WTC11 (cell line): ENCODE measurements at regions not wholly inside any gene's neighbourhood (a gene's known extent, or its start where the extent isn't known, plus 50 kb on each side); places are given as distances from the start of the nearest gene placed in this dataset.

ENCODE experiments used
- ATAC-seq: fragments of 200-7000 bp; cut with Tn5 transposase; 2 replicates; pipeline ENCODE4 v1.10.0; 2021; ENCODE audit warnings: mild to moderate bottlenecking, moderate library complexity
- CTCF ChIA-PET: fragments of 300-600 bp; sonication (Branson Sonifier 250); formaldehyde crosslinking; loops from one replicate; lab custom pipeline; 2021; ENCODE audit warnings: antibody characterized with exemption; lab: Charles Lee
- POLR2A ChIA-PET: fragments of 350-600 bp; sonication (Branson Sonifier 250); formaldehyde crosslinking; loops from one replicate; lab custom pipeline; 2021; ENCODE audit warnings: antibody characterized with exemption; lab: Charles Lee
- DNase-seq: peaks from one replicate; pipeline ENCODE4 v3.0.0; 2021; ENCODE audit warnings: low spot score
- H3K27ac Mint-ChIP-seq: 2 replicates; pipeline ENCODE4 v1.8.0; 2021; ENCODE audit warnings: mixed read lengths
- H3K27me3 Mint-ChIP-seq: 2 replicates; pipeline ENCODE4 v1.8.0; 2021; ENCODE audit warnings: low read depth, mild to moderate bottlenecking, moderate library complexity, mixed read lengths
- H3K36me3 Mint-ChIP-seq: 2 replicates; pipeline ENCODE4 v1.8.0; 2021; ENCODE audit warnings: mixed read lengths
- H3K4me1 Mint-ChIP-seq: 2 replicates; pipeline ENCODE4 v1.8.0; 2022; ENCODE audit warnings: mixed read lengths
- H3K4me3 Mint-ChIP-seq: 2 replicates; pipeline ENCODE4 v1.8.0; 2021; ENCODE audit warnings: mild to moderate bottlenecking, moderate library complexity, mixed read lengths
- H3K9me3 Mint-ChIP-seq: 2 replicates; pipeline ENCODE4 v1.8.0; 2021; ENCODE audit warnings: mixed read lengths
- CBFB ChIP-seq: sonication (generic); formaldehyde crosslinking; IDR thresholded peaks from 2 replicates; pipeline ENCODE4 v1.8.1; 2022; ENCODE audit warnings: mild to moderate bottlenecking, low read depth, missing genetic modification reagents
- IRF2 ChIP-seq: sonication (generic); formaldehyde crosslinking; IDR thresholded peaks from 2 replicates; pipeline ENCODE4 v1.8.0; 2022; ENCODE audit warnings: low read depth, missing genetic modification reagents, borderline replicate concordance
- MYBL2 ChIP-seq: sonication (generic); formaldehyde crosslinking; IDR thresholded peaks from 2 replicates; pipeline ENCODE4 v1.8.1; 2023; ENCODE audit warnings: mild to moderate bottlenecking, moderate library complexity, missing genetic modification reagents
- NFYB ChIP-seq: sonication (generic); formaldehyde crosslinking; conservative IDR thresholded peaks from 2 replicates; pipeline ENCODE4 v1.8.0; 2022; ENCODE audit warnings: low read depth, missing genetic modification reagents
- PRRX2 ChIP-seq: fragments of 250-450 bp; sonication (Bioruptor Pico); IDR thresholded peaks from 2 replicates; pipeline ENCODE4 v1.8.0; 2021; ENCODE audit warnings: mild to moderate bottlenecking
- RORB ChIP-seq: fragments of 250-450 bp; sonication (Bioruptor Pico); IDR thresholded peaks from 2 replicates; pipeline ENCODE4 v1.9.0; 2021; ENCODE audit warnings: mild to moderate bottlenecking
- TCF7 ChIP-seq: sonication (generic); formaldehyde crosslinking; IDR thresholded peaks from 2 replicates; pipeline ENCODE4 v1.8.0; 2022; ENCODE audit warnings: mild to moderate bottlenecking, low read depth, missing genetic modification reagents, moderate library complexity
- TEAD4 ChIP-seq: sonication (generic); formaldehyde crosslinking; IDR thresholded peaks from 2 replicates; pipeline ENCODE4 v1.8.0; 2022; ENCODE audit warnings: mild to moderate bottlenecking, missing genetic modification reagents
- TP53 ChIP-seq: sonication (generic); formaldehyde crosslinking; IDR thresholded peaks from 2 replicates; pipeline ENCODE4 v1.8.1; 2023; ENCODE audit warnings: mild to moderate bottlenecking, missing genetic modification reagents
- ZNF121 ChIP-seq: sonication (generic); formaldehyde crosslinking; IDR thresholded peaks from 2 replicates; pipeline ENCODE4 v1.8.0; 2023; ENCODE audit warnings: missing genetic modification reagents
- ZNF219 ChIP-seq: sonication (generic); formaldehyde crosslinking; IDR thresholded peaks from 2 replicates; pipeline ENCODE4 v1.8.0; 2023; ENCODE audit warnings: missing genetic modification reagents, mild to moderate bottlenecking, borderline replicate concordance
- ZNF232 ChIP-seq: sonication (generic); formaldehyde crosslinking; IDR thresholded peaks from 2 replicates; pipeline ENCODE4 v1.8.0; 2022; ENCODE audit warnings: mild to moderate bottlenecking, missing genetic modification reagents
- TF ChIP-seq, protein P1 (sequence below): fragments of 250-450 bp; sonication (Bioruptor Pico); IDR thresholded peaks from 2 replicates; pipeline ENCODE4 v1.9.0; 2021; ENCODE audit warnings: moderate library complexity, mild to moderate bottlenecking, inconsistent platforms, borderline replicate concordance
- TF ChIP-seq, protein P2 (sequence below): sonication (generic); formaldehyde crosslinking; IDR thresholded peaks from 2 replicates; pipeline ENCODE4 v1.8.0; 2022; ENCODE audit warnings: missing genetic modification reagents
- TF ChIP-seq, protein P3 (sequence below): sonication (generic); formaldehyde crosslinking; IDR thresholded peaks from 2 replicates; pipeline ENCODE4 v1.8.1; 2022; ENCODE audit warnings: mild to moderate bottlenecking, missing genetic modification reagents, moderate library complexity, borderline replicate concordance
- TF ChIP-seq, protein P4 (sequence below): sonication (generic); formaldehyde crosslinking; IDR thresholded peaks from 2 replicates; pipeline ENCODE4 v1.8.1; 2022; ENCODE audit warnings: mild to moderate bottlenecking, moderate library complexity, missing genetic modification reagents
- TF ChIP-seq, protein P5 (sequence below): fragments of 250-450 bp; sonication (Bioruptor Pico); IDR thresholded peaks from 2 replicates; pipeline ENCODE4 v1.8.0; 2021; ENCODE audit warnings: mild to moderate bottlenecking

DNA sequence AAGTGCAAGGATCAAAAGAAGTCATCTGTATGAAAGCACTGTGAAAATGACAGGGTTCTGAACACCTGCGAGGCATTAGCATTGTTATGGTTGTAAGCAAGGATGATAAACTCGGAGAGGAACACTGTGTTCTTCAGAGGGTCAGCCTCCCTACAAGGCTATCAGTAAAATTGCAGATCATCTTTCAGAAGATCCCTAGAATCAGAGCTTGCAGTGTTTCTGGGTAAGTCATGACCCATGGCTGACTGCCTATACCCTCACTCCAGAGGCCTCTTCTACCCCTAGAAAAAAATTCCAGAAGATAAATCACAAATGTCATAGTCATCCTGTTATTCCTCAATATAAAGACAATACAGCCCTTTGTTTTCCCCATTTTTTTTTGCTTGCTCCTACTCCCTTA, 292.6 kb downstream of the DMAC1 start:
- peaks cover 10% of the 10 kb centered on the region for H3K9me3 Mint-ChIP-seq
- no peaks in the 10 kb centered on the region for H3K4me1 Mint-ChIP-seq
- POLR2A ChIA-PET, result no interaction called here

DNA sequence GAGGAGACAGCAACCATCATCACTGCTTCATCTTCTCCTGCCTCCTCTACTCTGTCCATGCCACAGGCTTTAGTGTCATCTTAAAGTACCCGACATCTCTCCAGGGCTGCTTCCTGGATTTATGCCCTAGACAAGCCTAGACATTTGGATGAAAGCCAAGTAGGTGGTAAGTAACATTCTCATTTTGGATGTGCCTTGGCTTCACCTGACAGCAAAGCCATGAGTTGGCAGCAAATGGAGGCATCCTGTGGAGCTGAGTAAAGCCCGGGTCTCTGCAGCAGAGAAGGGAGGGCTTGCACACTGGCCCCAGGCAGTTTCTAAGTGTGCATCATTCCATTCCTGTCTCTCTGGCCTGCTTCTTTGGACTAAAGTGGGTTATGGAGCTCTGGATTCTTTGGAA, 299.1 kb downstream of the DMAC1 start:
- Mint-ChIP-seq H3K9me3 (peaks cover 10% of the 10 kb centered on the region), H3K36me3 (no peaks in the 10 kb centered on the region), H3K4me3 (no peak overlapping the region), H3K27me3 (no peaks in the 10 kb centered on the region; the same call in 1 of the 2 replicates), H3K27ac (no peak overlapping the region), H3K4me1 (no peaks in the 10 kb centered on the region)
- ATAC-seq (no peak), DNase-seq (no peak)
- ChIA-PET CTCF (no interaction called here), POLR2A (no interaction called here)
- no peak for TF ChIP-seq IRF2 (CRISPR knock-in tag)
- TF ChIP-seq, protein P1, sequence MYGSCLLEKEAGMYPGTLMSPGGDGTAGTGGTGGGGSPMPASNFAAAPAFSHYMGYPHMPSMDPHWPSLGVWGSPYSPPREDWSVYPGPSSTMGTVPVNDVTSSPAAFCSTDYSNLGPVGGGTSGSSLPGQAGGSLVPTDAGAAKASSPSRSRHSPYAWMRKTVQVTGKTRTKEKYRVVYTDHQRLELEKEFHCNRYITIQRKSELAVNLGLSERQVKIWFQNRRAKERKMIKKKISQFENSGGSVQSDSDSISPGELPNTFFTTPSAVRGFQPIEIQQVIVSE (CRISPR knock-in tag), result no peak
- TF ChIP-seq RORB (CRISPR knock-in tag), result no peak
- TF ChIP-seq, protein P2, sequence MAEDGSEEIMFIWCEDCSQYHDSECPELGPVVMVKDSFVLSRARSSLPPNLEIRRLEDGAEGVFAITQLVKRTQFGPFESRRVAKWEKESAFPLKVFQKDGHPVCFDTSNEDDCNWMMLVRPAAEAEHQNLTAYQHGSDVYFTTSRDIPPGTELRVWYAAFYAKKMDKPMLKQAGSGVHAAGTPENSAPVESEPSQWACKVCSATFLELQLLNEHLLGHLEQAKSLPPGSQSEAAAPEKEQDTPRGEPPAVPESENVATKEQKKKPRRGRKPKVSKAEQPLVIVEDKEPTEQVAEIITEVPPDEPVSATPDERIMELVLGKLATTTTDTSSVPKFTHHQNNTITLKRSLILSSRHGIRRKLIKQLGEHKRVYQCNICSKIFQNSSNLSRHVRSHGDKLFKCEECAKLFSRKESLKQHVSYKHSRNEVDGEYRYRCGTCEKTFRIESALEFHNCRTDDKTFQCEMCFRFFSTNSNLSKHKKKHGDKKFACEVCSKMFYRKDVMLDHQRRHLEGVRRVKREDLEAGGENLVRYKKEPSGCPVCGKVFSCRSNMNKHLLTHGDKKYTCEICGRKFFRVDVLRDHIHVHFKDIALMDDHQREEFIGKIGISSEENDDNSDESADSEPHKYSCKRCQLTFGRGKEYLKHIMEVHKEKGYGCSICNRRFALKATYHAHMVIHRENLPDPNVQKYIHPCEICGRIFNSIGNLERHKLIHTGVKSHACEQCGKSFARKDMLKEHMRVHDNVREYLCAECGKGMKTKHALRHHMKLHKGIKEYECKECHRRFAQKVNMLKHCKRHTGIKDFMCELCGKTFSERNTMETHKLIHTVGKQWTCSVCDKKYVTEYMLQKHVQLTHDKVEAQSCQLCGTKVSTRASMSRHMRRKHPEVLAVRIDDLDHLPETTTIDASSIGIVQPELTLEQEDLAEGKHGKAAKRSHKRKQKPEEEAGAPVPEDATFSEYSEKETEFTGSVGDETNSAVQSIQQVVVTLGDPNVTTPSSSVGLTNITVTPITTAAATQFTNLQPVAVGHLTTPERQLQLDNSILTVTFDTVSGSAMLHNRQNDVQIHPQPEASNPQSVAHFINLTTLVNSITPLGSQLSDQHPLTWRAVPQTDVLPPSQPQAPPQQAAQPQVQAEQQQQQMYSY (CRISPR knock-in tag), result no peak
- TF ChIP-seq MYBL2, result no peak

More for the DNA sequence above, 292.6 kb downstream of the DMAC1 start:
- TF ChIP-seq, protein P3, sequence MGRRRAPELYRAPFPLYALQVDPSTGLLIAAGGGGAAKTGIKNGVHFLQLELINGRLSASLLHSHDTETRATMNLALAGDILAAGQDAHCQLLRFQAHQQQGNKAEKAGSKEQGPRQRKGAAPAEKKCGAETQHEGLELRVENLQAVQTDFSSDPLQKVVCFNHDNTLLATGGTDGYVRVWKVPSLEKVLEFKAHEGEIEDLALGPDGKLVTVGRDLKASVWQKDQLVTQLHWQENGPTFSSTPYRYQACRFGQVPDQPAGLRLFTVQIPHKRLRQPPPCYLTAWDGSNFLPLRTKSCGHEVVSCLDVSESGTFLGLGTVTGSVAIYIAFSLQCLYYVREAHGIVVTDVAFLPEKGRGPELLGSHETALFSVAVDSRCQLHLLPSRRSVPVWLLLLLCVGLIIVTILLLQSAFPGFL (CRISPR knock-in tag), result no peak
- TF ChIP-seq, protein P4, sequence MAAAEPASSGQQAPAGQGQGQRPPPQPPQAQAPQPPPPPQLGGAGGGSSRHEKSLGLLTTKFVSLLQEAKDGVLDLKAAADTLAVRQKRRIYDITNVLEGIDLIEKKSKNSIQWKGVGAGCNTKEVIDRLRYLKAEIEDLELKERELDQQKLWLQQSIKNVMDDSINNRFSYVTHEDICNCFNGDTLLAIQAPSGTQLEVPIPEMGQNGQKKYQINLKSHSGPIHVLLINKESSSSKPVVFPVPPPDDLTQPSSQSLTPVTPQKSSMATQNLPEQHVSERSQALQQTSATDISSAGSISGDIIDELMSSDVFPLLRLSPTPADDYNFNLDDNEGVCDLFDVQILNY (CRISPR knock-in tag), result no peak
- TF ChIP-seq CBFB (CRISPR knock-in tag) (no peak), TP53 (no peak), ZNF232 (CRISPR knock-in tag) (no peak), ZNF219 (CRISPR knock-in tag) (no peak), TCF7 (CRISPR knock-in tag) (no peak), NFYB (CRISPR knock-in tag) (no peak), TEAD4 (CRISPR knock-in tag) (no peak), PRRX2 (CRISPR knock-in tag) (no peak), ZNF121 (CRISPR knock-in tag) (no peak), MYBL2 (no peak)
- TF ChIP-seq, protein P5, sequence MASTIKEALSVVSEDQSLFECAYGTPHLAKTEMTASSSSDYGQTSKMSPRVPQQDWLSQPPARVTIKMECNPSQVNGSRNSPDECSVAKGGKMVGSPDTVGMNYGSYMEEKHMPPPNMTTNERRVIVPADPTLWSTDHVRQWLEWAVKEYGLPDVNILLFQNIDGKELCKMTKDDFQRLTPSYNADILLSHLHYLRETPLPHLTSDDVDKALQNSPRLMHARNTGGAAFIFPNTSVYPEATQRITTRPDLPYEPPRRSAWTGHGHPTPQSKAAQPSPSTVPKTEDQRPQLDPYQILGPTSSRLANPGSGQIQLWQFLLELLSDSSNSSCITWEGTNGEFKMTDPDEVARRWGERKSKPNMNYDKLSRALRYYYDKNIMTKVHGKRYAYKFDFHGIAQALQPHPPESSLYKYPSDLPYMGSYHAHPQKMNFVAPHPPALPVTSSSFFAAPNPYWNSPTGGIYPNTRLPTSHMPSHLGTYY, result no peak
- TF ChIP-seq, protein P1 (CRISPR knock-in tag), result no peak
- CTCF ChIA-PET, result no interaction called here
- no peak overlapping the region for H3K27ac Mint-ChIP-seq
- ATAC-seq (no peak), DNase-seq (no peak)
- H3K27me3 Mint-ChIP-seq, result no peaks in the 10 kb centered on the region; the same call in 1 of the 2 replicates
- no peaks in the 10 kb centered on the region for H3K36me3 Mint-ChIP-seq
- H3K4me3 Mint-ChIP-seq, result no peak overlapping the region
